Right forelimb (tissue), 1 donor: ENCODE measurements at regions not wholly inside any gene's neighbourhood (a gene's known extent, or its start where the extent isn't known, plus 50 kb on each side); places are given as distances from the start of the nearest gene placed in this dataset.

ENCODE experiments used
- DNase-seq: peaks from one replicate; pipeline ENCODE4 v3.0.0-alpha.2; 2018

- DNase-seq = no peak
Observed at GRCh38 chr14:71695611-71696350, 236.4 kb upstream of the RGS6 start.

GRCh38 chr14:71698027-71698426 lies 234.2 kb upstream of the RGS6 start:
- no peak for DNase-seq

- DNase-seq = no peak
Observed at GRCh38 chr14:71698673-71699072, 233.6 kb upstream of the RGS6 start.

- DNase-seq = no peak
Observed at GRCh38 chr14:71701990-71702389, 230.2 kb upstream of the RGS6 start.

- no peak for DNase-seq
Observed at GRCh38 chr14:71702786-71703185, 229.4 kb upstream of the RGS6 start.

- peak; percentile 73 for DNase-seq
Observed at GRCh38 chr14:71703477-71703876, 228.8 kb upstream of the RGS6 start.

GRCh38 chr14:71704210-71704609 lies 228.0 kb upstream of the RGS6 start:
- DNase-seq = no peak

- DNase-seq = no peak
Observed at GRCh38 chr14:71705460-71705859, 226.8 kb upstream of the RGS6 start.

GRCh38 chr14:71709076-71709475 lies 223.2 kb upstream of the RGS6 start:
- no peak for DNase-seq

GRCh38 chr14:71709987-71710386 lies 222.2 kb upstream of the RGS6 start:
- no peak for DNase-seq

GRCh38 chr14:71711125-71711524 lies 221.1 kb upstream of the RGS6 start:
- no peak for DNase-seq

- DNase-seq = no peak
Observed at GRCh38 chr14:71711619-71712018, 220.6 kb upstream of the RGS6 start.

- DNase-seq = no peak
Observed at GRCh38 chr14:71712478-71712877, 219.8 kb upstream of the RGS6 start.

GRCh38 chr14:71713016-71713415 lies 219.2 kb upstream of the RGS6 start:
- no peak for DNase-seq

- no peak for DNase-seq
Observed at GRCh38 chr14:71713451-71713850, 218.8 kb upstream of the RGS6 start.

GRCh38 chr14:71714225-71714624 lies 218.0 kb upstream of the RGS6 start:
- no peak for DNase-seq

- DNase-seq = no peak
Observed at GRCh38 chr14:71716041-71716772, 216.0 kb upstream of the RGS6 start.

GRCh38 chr14:71720978-71721624 lies 211.1 kb upstream of the RGS6 start:
- DNase-seq = no peak

GRCh38 chr14:71721791-71722190 lies 210.4 kb upstream of the RGS6 start:
- DNase-seq = no peak

GRCh38 chr14:71722885-71723284 lies 209.3 kb upstream of the RGS6 start:
- no peak for DNase-seq

- DNase-seq = no peak
Observed at GRCh38 chr14:71725922-71726579, 206.2 kb upstream of the RGS6 start.

- peak; percentile 56 for DNase-seq
Observed at GRCh38 chr14:71726580-71727021, 205.6 kb upstream of the RGS6 start.

- no peak for DNase-seq
Observed at GRCh38 chr14:71728386-71728785, 203.8 kb upstream of the RGS6 start.
